Heart left ventricle (tissue), 16 donors: ENCODE measurements at regions not wholly inside any gene's neighbourhood (a gene's known extent, or its start where the extent isn't known, plus 50 kb on each side); places are given as distances from the start of the nearest gene placed in this dataset.

Experiments
- ATAC-seq, 4 donors: fragments of 200-7000 bp; cut with Tn5 transposase; one replicate each; pipeline ENCODE4 v1.9.1; 2020 to 2022; ENCODE audit warnings: moderate library complexity in 4 of 4, mild to moderate bottlenecking in 3 of 4, moderate number of reproducible peaks in 1 of 4
- DNase-seq, 5 donors: peaks; one replicate each; pipeline ENCODE4 v3.0.0-alpha.2; 2020
- H3K27ac ChIP-seq, 12 donors: fragments of 200-600 bp; sonication (generic) in 4 of 12; one replicate each; pipeline versions ENCODE4 v1.5.0 to v1.8.0; 2016 to 2022; ENCODE audit warnings: mild to moderate bottlenecking in 2 of 12
- H3K27me3 ChIP-seq, 9 donors: fragments of 200-600 bp; sonication (generic) in 2 of 9; one replicate each; pipeline versions ENCODE4 v1.5.1 to v1.8.0; 2016 to 2022; ENCODE audit warnings: mild to moderate bottlenecking in 3 of 9
- H3K36me3 ChIP-seq, 9 donors: fragments of 200-600 bp; sonication (generic) in 2 of 9; one replicate each; pipeline versions ENCODE4 v1.5.0 to v1.8.0; 2018 to 2022; ENCODE audit warnings: mild to moderate bottlenecking in 2 of 9
- H3K4me1 ChIP-seq, 12 donors: fragments of 200-600 bp; sonication (generic) in 4 of 12; one replicate each; pipeline versions ENCODE4 v1.5.0 to v1.8.0; 2016 to 2022; ENCODE audit warnings: mild to moderate bottlenecking in 3 of 12
- H3K4me3 ChIP-seq, 12 donors: fragments of 200-600 bp; sonication (generic) in 4 of 12; one replicate each; pipeline versions ENCODE4 v1.5.0 to v1.8.0; 2017 to 2022; ENCODE audit warnings: mild to moderate bottlenecking in 9 of 12, moderate library complexity in 4 of 12
- H3K9me3 ChIP-seq, 12 donors: fragments of 200-600 bp; sonication (generic) in 4 of 12; one replicate each; pipeline versions ENCODE4 v1.5.0 to v1.8.0; 2016 to 2022; ENCODE audit warnings: mild to moderate bottlenecking in 1 of 12
- CTCF ChIP-seq, 12 donors: fragments of 200-600 bp; sonication (generic) in 4 of 12; IDR thresholded peaks; one replicate each; pipeline versions ENCODE4 v1.5.0 to v1.8.0; 2018 to 2022; ENCODE audit warnings: antibody characterized with exemption in 12 of 12, mild to moderate bottlenecking in 5 of 12
- POLR2A ChIP-seq, 2 donors: fragments of 450-650 bp; IDR thresholded peaks; one replicate each; pipeline ENCODE4 v1.6.1; 2017; ENCODE audit warnings: antibody characterized with exemption in 2 of 2, mild to moderate bottlenecking in 2 of 2, moderate library complexity in 2 of 2
- WGBS, 4 donors: extraction: QIAGEN DNeasy Blood & Tissue Kit in 2 of 4; methylation state at CpG; one replicate each; pipeline versions ENCODE4 v1.1.5 to v1.1.7; 2013 to 2018; 5-methylcytosine and 5-hydroxymethylcytosine counted together
- intact Hi-C, 10 donors: fragments of 100-400 bp; cut with DNase I; formaldehyde crosslinking; loops; one replicate each; pipeline versions ENCODE4 v1.11.1 to v1.14.2; 2022
- donor health status: ischemic (EF 13 %, LVEDD 7.1; RV severe dilation, severe dysfunction).
- donor health status: healthy with polysubstance abuse.
- donor health status: DM: no; HTN: yes; CAD: no.
- donor health status: DM: no; HTN: no; CAD: no.
- donor health status: ischemic (EF 25% LVEDD 6.9; RV normal size, moderate dysfunction).
- donor health status: ischemic (EF 25% LVEDD 5.7; RV mildly dilated, moderate dysfunction).
- donor health status: healthy.
- donor health status: DM: yes; HTN: yes; CAD: no.
- donor health status: ischemic (EF 35%, LVEDD 5.7; RV mildly dilated, moderate dysfunction).
- donor health status: nonischemic (EF 11% LVEDD 7.7; RV severe dilation, severe dysfunction).
- donor health status: DM: yes; HTN: yes; CAD: no.
- donor health status: PGD.
- donor health status: ischemic (EF 29% LVEDD 5.4; RV normal size, mild dysfunction).
- donor health status: nonischemic (EF 23%, LVEDD 6.1; RV moderate dilation, normal function).

- H3K27ac ChIP-seq = no peak overlapping the region
- ATAC-seq = no peak
- intact Hi-C loops = no loop called here
- no peaks in the 10 kb centered on the region for H3K9me3 ChIP-seq
- DNase-seq = no peak
- TF ChIP-seq CTCF (IDR thresholded peaks at IDR 0.05) (no peak), POLR2A (IDR thresholded peaks at IDR 0.05) (no peak)
- no peaks in the 10 kb centered on the region for H3K36me3 ChIP-seq
- H3K4me1 ChIP-seq = no peaks in the 10 kb centered on the region
- no peaks in the 10 kb centered on the region for H3K27me3 ChIP-seq
- H3K4me3 ChIP-seq = no peak overlapping the region
- 63 to 72% (median 69%) methylated on average over 2 of the region's 2 CpGs for WGBS, 4 donors
Observed at GRCh38 chr4:10317345-10317744, 139.9 kb downstream of the ZNF518B start.

DNA sequence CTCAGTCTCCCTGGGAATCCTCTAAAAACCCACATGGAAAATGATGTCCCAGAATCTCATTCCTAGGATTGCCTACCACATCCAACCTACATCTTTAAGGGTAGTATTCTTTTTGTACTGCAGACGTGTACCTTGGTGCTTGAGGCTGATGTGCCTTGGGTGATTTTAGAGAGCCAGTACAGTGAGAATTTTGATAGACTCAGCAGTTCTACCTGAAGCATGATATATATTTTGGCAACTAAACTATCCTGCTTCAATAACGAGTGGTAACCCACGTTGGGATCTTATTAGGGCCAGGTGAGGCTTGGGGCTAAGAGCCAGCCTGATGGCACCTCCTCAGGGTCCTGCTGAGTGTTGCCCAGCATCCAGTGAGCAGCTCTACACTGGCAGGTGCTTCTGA, 140.4 kb downstream of the ZNF518B start:
- H3K9me3 ChIP-seq = no peaks in the 10 kb centered on the region
- H3K4me1 ChIP-seq = no peaks in the 10 kb centered on the region
- no peaks in the 10 kb centered on the region for H3K27me3 ChIP-seq
- DNase-seq = no peak
- TF ChIP-seq CTCF (IDR thresholded peaks at IDR 0.05) = no peak
- intact Hi-C loops = no loop called here
- H3K4me3 ChIP-seq = no peak overlapping the region
- no peak overlapping the region for H3K27ac ChIP-seq
- 83 to 86% (median 84%) methylated on average over 3 of the region's 3 CpGs for WGBS, 4 donors
- no peak for ATAC-seq
- H3K36me3 ChIP-seq = no peaks in the 10 kb centered on the region

GRCh38 chr4:10315638-10316037, 141.6 kb downstream of the ZNF518B start:
- no peak for DNase-seq
- H3K4me3 ChIP-seq = no peak overlapping the region
- no peak for ATAC-seq
- no peak for TF ChIP-seq POLR2A (IDR thresholded peaks at IDR 0.05)
- no peak for TF ChIP-seq CTCF (IDR thresholded peaks at IDR 0.05)
- H3K4me1 ChIP-seq = no peaks in the 10 kb centered on the region
- intact Hi-C loops = no loop called here
- H3K36me3 ChIP-seq = no peaks in the 10 kb centered on the region
- WGBS, 4 donors = 73 to 88% (median 83%) methylated on average over 4 of the region's 4 CpGs
- H3K27ac ChIP-seq = no peak overlapping the region
- H3K27me3 ChIP-seq = no peaks in the 10 kb centered on the region
- no peaks in the 10 kb centered on the region for H3K9me3 ChIP-seq

- H3K4me1 ChIP-seq = no peaks in the 10 kb centered on the region
- H3K36me3 ChIP-seq = no peaks in the 10 kb centered on the region
- TF ChIP-seq POLR2A (IDR thresholded peaks at IDR 0.05) (no peak), CTCF (IDR thresholded peaks at IDR 0.05) (no peak)
- no peaks in the 10 kb centered on the region for H3K27me3 ChIP-seq
- H3K27ac ChIP-seq = no peak overlapping the region
- 88 to 98% (median 91%) methylated on average over 3 of the region's 3 CpGs for WGBS, 4 donors
- DNase-seq = no peak
- intact Hi-C loops = no loop called here
- H3K9me3 ChIP-seq = no peaks in the 10 kb centered on the region
- H3K4me3 ChIP-seq = no peak overlapping the region
- no peak for ATAC-seq
Observed at GRCh38 chr4:10312568-10312967, 144.7 kb downstream of the ZNF518B start.
